HG03196 (cell line): ENCODE measurements at regions not wholly inside any gene's neighbourhood (a gene's known extent, or its start where the extent isn't known, plus 50 kb on each side); places are given as distances from the start of the nearest gene placed in this dataset.
"Not testable (repeated sequence)": the region's sequence is repeated elsewhere in the genome, so short reads cannot be mapped to it uniquely, and the experiment has no call there.

Experiments used
- ATAC-seq: cut with Tn5 transposase; IDR thresholded peaks from one replicate; pipeline ENCODE4 v1.9.1; 2021; ENCODE audit not compliant: unreplicated experiment

DNA sequence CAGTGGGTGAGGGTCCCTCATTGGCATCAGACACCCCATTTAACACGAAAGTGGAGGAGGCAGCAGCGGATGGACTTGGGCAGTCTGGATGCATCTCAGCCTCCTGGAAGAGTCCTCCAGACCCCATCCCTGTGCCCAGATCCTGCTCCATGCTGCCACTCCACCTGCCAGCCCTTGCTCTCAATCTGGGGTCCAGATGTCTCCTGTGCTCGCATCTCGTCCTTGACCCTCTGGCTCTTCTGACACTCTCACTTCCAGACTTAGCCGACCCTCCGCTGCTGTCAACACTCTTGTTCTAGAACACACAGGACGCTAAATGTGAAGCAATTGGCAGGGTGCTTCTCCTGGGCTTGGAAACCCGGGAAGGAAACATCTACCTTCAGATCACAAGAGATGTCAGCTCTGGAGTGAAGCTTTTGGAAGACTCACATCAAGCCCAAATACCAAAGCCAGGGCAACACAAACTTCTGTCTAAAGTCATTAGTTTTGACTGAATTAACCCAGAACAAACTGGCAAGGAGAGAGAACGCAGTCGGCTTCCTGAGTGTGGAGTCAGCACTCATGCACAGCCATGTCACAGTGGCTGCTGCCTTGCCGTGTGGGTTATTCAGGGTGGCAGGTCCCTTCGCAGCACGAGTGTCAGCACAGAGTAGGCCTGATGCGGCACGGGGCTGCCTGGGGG lies 379.1 kb downstream of the TCERG1L start:
- ATAC-seq: no peak

DNA sequence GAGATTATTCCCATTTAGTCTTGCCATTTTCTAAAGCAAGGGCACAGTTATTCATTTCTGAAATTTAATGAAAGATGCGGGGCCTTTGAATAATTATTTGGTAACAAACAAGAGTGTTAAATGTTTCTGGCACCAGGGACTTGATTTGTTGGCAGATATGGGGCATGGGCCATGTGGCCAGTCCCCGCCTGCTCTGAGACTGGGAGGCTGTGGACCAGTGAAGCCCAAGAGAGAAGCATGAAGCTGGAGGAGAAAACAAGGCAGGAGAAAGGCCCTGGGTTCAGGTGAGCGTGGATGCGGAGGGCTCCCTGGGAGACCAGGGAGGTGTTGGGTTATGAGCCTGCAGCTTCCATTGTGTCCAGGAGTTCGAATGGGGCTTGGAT lies 378.5 kb downstream of the TCERG1L start:
- ATAC-seq: no peak

DNA sequence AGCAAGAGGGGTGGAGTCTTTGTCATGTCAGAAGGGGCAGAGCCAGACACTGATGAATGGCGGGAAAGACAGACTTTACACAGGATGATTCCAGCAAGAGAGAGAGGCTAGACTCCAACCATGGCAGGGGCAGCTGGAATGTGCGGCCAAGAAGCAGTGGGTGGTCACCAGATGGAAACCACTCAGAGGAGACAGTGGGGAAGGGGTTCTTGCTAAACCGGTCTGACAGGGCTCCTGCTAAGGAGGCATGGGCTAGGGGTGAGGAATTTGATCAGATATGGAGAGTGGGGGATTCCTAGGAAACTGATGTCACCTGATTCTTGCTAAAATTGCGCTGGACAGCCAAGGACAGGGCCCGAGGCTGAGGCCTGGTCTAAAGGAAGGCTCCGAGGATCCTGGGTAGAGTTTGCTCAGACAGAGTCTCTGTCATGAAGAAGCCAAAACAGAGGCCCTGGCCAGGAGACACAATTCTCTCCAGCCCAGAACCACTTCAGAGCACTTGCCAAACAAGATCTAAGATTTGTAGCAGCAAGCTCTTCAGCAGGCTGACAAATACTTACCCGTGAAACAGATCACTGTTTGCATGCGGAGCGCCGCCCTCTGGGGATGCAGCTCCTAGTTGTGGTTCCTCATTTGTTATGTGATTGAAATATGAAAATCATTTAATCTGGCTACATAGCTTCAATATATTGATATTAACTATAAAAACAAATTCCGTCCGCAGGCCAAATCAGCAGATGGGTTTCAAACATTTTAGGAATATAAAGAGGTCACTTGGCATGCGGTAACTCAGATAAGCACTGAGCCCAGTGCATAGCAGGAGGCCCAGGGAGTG lies 377.0 kb downstream of the TCERG1L start:
- ATAC-seq: no peak

DNA sequence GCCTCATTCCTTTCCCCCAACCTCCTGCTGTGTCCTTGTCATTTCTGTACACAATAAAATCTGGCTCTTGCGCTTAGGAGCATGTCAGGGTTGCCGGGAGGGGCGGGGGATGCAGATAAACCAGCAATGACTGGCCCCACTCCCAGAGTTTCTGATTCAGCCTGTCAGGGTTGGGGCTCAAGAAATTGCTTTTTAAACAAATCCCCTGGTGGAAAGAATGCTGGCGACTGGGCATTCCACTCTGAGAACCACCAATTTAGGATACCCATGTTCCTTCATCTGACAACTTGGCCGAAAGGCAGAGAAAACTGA lies 376.4 kb downstream of the TCERG1L start:
- ATAC-seq: no peak

DNA sequence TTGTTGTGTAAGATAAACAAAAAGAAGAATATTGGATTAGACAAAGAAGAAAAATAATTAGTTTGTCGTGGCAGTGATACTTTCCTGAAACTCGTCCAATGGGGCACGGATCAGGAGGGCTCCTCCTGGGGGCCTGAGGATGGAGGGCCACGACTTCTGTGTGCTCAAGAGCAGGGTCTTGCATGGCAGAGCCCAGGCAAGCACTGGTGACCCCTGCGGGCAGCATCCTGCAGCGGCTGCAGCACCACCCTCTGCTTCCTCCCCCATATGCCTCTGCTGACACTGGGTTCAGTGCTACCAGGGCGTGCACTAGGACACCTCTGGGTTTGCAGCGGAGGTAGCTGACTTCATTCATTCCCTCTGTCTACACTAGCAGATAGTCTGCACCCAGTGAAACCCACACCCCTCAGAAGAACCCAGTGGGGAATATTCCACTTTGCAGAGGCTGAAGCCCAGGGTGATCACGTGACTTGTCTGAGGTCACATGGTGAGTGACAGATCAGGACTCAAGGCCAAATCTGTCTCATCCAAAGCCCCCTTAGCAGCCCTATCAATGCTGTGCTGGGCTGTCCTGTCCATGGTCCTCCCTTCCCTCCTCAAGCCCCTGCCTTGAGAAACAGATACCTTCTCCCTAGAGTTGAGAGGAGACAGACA lies 375.5 kb downstream of the TCERG1L start:
- ATAC-seq: no peak

DNA sequence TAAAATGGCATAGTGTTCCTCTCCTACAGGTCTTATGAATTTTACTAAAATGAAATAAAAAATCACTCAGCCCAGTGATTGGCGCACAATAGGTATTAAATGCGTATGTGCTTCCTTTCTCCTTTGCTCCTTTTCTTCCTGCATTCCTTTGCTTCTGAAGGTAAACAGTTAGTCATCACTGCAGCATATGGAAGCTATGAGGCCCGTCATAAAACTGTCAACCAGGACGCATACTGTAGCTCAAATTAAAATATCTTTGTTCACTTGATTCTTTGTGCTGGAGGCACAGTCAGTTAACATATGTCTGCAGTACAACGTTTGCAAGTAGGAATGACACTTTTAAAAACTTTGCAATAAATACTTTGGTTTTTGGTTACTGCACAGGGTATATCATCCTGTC lies 374.7 kb downstream of the TCERG1L start:
- ATAC-seq: no peak

DNA sequence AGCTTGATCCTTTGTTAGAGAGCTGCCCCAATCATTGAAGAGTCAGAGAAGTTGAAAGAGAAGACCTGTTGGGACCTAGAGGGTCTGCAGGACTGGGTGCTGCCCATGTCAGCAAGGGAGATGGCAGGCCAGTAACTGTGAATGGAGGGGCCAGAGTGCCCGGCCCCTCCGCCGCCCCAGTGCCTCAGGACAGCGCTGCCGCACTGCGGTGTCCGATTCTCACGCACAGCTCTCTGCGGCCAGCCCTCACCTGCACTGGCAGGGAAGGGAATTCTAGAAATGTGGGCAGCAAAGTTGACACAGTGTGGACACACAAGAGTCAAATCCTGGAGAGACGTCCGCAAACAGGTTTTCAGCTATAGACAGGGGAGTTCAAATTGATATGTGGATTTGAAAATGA lies 373.5 kb downstream of the TCERG1L start:
- no peak for ATAC-seq

DNA sequence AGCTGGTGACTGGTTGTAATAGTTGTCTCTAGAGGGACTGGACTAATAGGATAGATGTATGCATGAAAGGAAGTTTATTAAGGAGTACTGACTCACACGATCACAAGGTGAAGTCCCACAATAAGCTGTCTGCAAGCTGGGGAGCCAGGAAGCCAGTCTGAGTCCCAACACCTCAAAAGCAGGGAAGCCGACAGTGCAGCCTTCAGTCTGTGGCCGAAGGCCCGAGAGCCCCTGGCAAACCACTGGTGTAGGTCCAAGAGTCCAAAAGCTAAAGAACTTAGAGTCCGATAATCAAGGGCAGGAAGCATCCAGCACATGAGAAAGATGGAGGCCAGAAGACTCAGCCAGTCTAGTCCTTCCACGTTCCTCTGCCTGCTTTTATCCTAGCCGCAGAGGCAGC lies 372.6 kb downstream of the TCERG1L start:
- not testable (repeated sequence) for ATAC-seq

DNA sequence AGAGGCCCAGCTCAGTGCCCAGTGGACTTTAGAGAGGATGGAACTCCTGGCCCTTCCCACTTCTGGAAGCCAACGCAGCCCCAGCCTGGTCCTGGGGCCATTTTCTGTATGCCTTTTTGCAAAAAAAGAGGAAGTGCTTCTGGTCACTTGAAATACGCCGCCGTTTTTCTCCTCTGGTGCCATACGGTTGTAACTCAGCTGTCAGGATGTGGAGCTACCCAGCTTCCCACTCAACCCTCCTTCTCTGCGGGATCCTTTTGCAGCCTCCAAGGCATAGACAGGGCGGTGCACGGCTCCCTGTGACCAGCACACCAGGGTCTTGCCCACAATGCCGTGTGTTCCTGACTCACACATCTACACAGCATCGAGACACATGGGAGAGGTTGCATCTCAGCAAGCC lies 369.6 kb downstream of the TCERG1L start:
- ATAC-seq: no peak

DNA sequence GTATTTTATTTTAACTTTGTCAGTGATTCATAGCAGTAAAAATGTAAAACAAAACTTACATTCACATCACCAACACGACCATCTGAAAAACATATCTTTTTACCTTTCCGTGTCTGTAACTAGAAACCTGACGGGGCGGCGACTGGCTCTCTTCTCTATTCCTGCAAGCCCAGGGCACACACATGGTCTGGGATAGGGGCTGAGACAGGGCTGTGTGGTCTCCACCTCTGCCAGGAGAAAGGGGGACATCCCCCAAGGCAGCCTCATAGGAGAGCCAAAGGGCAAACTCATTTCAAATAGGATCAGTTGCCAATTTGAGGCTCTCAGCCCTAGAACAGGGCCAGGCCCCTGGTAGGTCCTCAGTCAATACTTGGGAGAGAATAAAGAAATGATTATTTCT lies 359.4 kb downstream of the TCERG1L start:
- ATAC-seq: no peak

DNA sequence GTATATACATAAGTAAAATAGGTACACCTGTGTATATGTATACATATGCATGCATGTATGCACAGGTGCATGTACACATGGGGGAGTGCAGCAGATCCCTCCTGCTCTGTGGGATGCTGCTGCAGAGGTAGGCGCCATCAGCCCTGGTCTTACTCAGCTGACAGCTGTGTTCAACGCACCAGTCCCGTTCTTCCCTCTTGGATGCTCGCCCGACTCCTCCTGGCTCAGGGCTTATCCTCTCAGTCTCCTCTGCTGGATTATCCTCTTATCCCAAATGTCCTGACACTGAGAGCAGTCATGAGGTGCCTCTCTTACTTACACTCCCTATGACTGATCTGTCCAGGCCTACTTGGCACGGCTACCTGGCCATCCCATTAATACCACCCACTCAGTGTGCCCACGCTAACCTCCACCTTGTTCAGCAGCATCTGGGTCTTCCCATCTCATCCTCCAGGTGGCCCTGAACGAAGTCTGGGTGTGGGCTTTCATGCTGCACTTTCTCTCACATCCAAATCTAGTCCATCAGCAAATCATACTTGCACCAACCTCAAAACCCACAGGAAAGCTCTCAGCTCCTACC lies 357.1 kb downstream of the TCERG1L start:
- no peak for ATAC-seq

DNA sequence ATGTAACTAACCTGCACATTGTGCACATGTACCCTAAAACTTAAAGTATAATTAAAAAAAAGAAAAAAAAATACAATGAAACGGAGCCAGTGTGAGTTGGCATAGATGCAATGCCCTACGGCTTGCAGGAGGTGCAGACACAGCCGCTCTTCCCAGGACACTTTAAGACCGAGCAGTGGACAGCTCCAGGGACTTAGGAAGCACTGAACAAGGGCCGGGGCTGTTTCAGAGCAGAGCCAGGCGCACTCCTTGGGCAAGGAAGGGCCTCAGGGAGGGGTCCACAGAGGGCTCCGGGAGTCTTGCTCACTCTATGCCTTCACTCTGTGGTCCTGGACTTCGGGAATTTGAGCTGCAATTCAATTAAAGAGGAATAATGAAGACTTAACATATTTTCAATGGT lies 355.3 kb downstream of the TCERG1L start:
- no peak for ATAC-seq

DNA sequence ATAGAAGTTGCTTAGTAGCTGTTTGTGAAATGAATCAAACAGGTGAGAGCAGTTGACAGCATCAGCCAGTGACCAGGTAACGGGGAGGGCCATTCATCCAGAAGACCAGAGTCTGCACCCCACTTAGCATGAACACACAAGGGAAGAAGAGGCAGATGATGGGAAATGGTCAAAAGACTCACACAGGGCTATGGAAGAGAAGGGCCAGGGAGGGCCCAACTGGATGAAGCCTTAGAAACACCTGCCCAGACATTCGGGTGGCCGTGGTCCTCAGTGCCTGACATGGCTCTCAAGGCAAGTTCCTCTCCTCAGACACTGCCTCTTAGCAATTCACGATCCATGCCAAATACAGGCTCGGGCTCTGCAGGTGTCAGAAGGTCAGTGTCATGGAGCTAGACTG lies 354.1 kb downstream of the TCERG1L start:
- no peak for ATAC-seq

DNA sequence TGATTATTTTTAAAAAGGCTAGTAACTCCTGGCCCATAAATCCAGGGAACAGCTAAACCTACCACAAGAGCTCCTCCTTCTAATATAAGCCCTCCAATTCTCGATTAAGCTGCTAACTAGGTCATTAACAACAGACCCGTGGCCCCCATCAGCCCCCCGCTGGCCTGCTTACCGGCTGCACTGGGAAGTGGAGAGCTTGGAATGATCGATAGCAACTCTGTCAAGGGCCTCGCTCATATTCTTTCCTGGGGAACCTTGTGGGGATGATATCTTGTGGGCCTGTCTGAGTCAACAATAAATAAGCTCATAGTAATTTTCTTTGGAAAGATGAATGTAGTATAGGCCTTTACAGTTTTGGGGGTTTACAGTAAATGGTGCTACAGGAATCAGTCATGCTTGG lies 353.5 kb downstream of the TCERG1L start:
- no peak for ATAC-seq

DNA sequence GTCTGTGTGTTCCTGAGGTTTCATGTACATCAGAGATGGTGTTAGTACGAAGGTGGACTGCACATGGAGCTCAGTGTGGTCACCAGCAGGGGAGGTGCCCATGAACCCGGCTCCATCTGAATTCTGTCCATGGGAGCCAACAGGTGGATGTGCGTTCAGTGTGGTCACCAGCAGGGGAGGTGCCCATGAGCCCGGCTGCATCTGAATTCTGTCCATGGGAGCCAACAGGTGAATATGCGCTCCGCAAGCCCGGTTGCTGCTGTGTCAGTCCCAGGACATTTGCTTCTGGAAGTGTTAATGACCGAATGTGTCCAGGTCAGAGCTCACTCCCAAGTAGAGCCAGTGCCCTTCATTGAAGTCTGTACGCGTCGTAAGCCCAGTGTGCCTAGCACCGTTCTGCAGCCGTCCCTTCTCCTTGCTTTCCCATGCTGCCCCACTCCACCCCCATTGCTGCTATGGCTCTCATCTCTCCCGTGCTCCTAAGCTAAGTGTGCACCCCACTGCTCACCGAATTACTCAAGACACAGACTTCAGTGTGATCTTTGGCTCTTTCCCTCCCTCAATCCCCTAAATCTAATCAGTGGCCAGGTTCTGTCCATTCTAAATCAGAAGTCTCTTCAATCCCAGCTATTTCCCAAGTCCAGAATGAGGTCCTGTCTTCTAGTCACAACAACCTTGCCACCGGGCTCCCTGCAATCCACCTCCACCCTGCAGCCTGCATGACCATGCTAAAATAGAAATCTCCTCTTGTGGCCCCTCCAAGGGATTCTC lies 352.4 kb downstream of the TCERG1L start:
- ATAC-seq: no peak

DNA sequence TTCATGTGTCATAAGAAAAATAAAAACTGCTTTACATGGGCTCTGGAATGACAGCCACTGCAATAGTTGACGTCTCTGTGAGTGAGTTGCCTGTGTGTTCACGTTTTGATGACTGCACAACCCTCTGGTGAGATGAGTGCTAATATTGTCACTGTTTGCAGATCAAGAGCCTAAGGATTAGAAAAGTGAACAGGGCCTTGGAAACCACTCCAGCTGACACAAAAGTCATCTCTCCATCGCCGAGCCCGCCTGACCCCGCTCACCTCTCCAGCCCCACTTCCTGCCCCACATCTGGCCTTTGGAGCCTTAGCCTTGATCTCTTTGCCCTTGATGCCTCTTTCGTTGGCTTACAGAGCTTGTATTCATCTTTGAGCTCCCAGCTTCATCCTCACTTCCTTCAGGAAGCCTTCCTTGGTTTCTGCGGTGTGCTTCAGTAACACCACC lies 351.7 kb downstream of the TCERG1L start:
- no peak for ATAC-seq

DNA sequence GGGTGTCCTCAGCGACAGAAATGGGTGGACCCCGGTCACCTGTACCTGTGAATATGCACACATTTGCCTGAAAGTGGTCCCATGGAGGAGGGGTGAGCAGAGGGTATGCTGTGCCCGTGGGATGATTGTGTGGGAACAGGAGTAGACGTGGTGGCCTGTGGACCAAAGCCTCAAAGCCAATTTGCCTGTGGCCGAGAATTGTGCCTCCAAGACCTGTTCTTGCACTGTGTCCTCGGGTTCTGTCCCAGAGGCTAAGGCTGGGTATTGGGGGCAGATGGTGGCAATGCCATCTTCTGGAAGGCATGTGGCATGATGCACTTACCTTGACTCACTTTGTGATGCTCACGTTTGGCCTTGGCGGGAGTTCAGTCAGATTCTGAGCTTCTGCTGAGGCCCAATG lies 351.0 kb downstream of the TCERG1L start:
- ATAC-seq: no peak

DNA sequence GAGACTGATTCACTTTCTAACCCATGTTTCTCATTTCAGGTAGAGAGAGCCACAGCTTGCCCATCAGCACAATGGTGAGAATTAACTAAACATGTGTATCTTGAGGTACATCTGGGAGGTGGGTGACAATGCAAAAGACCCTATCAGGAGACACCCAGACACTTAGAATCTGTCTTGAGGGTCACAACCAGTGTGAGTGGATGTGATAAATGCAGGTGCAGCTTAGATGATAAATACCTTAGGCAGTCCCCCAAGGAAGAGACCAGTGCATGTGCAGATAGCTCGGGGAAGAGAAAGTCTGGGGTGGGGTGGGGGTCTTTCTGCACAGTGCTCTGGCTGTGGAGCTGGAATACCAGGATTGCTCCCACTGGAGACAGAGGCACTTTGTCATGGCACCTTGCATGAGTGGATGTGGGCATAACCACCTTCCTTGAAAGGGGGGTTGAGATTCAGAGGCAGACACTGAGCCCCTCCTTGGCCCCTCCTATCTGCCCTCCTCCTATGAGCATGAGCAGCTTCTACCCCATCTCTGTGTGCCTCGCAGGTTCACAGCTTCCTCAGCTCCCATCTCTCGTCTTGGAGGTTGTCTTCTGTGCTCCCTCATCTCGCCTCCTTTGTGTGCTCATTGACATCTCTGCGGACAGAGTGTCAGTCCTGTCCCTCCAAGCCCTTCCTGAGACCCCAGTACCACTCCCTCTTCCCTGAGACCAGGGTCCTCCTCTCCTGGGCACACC lies 349.8 kb downstream of the TCERG1L start:
- ATAC-seq: no peak

DNA sequence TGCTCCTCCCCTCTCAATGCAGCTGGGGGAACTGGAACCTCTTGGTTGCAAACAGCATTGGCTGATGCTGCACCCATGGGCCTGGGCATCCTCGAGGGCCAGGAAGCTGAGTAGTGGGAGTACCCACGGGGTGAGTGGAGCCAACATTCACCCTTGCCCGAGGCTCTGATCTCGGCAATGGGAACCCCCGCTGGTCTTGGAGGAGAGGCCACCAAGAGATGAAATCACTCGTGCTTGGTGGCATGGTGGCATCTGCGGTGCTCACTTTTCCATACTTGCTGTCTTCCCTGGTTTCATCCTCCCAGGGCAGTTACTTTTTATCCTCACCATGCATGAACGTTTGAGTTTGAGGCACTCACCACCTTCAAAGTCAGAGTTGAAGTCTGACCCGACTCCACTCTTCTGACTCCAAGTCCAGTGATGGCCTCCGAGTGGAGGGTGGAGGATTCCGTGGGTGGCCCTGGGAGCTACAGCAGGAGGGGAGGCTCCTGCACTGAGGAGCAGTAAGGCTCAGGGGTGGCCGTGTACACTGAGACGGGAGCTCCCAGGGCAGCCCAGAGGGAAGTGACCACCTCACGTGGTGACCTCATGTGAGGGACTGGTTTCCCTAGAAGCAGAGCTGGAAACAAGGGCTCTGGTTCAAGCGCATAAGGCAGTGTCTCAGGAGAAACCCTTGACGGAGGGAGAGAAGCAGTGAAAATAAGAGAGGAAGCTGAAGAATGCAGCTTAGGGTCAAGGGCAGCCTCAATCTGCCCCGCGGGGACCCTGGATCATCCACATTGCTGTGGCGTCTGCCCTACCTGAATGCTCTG lies 349.1 kb downstream of the TCERG1L start:
- no peak for ATAC-seq

DNA sequence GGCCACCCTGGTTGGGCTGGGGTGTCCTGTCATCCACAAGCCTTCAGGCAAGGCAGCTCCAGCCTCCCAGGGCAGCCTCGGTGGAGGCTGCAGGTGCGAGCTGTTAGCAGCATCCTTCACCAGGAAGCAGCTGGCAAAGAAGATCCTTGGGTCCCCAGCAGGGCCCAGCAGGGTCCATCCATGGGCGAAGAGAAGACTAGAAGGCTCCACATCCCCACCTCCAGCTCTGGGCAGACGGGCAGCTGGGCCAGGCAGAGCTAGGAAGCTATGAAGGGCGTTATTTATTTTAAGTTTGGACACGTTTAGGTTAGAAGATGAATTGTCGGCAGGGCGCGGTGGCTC lies 348.5 kb downstream of the TCERG1L start:
- ATAC-seq: no peak
